GM21360 (cell line): ENCODE measurements at regions not wholly inside any gene's neighbourhood (a gene's known extent, or its start where the extent isn't known, plus 50 kb on each side); places are given as distances from the start of the nearest gene placed in this dataset.

ENCODE experiments used
- ATAC-seq: cut with Tn5 transposase; IDR thresholded peaks from one replicate; pipeline ENCODE4 v1.9.1; 2021; ENCODE audit warnings: mild to moderate bottlenecking, moderate library complexity; ENCODE audit not compliant: unreplicated experiment

DNA sequence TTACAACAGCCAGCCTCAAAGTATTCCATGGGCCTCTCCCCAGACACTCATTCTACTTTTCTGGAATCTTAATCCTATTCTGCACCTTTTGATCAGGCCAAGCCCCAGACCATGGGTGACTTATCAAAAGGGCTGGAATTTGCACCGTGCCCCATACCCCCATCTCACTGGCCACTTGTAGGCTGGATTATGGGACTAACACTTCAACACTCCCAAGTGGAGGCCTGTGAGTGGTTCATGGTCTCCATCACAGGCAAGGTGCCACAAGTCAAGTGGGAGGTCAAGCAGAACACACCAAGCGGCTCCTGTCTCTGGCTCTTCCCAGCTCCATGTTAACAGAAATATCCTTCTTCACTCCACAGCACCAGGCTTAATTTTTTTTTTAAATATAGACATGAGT is 212.3 kb upstream of the HEY2 start:
- no peak for ATAC-seq

DNA sequence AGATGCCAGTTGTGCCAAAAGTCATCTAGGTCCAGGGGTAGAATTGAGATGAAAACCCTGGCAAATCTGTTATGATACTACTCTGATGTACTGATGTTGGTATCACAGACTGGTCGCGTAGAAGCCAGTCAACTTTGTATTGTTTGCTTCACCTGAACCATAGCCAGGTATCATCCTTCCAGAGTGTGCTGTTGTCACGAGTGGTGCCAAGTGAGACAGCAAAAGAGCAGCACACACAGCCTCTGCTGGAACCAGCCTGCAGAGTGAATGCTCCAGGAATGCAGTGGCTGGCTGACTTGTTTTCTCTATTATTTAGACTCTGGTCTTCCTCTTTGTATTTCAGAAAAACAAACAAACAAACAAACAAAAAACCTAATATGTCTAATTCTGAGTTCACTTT is 209.5 kb upstream of the HEY2 start:
- ATAC-seq: no peak

DNA sequence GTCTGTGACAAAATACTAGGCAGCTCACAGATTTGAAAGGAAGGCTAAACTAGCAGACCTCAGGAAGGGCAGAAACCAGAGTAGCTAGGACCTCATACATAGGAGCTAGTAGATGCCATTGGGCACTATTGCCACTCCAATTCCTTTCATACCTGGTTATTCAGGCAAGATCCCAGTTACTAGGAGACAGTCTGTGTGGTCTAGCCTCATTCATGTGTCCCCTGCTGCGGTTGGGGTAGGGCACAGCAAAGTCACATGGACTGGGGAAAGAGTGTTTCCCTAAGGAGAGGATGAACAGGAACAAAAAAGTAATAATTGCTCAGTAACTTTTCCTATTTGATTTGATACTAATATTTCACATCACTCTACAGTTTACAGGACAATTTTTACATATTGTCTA is 204.6 kb upstream of the HEY2 start:
- ATAC-seq: no peak

DNA sequence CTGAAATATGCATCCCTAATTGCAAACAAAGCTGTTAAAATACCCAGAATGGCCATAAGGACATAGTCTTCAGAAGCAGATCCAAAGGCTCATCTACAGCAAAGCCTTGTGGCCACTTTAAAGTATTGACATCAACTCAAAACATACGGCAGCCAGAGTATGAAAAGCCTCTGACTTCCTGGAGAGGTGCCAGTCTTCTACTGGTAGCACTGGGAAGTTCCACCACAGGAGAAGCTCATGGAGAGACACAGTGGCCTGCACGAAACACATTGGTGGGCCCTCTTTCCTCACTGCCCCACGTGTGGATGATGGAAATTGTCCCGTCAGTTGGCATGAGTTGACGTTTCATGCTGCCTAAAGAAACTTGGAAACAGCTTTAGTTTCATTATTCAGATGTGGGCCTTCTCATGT is 202.6 kb upstream of the HEY2 start:
- ATAC-seq: no peak

DNA sequence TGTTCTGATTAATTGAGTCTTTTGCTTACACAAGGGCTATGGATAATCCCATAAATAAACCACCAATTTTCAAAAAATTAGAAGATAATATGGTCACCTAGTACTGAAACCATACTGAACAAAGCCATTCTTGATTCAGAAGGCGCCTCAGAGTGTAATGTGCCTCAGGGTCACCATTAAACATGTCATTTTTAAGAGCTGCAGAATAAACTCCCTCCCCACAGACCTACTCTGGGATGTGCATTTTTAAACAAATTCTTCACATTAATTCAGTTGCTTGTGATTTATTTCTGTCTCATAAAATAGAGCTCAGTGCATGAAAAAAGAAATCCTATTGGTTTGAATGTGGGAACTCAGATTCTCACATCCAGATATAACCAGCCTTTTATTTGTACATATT is 202.1 kb upstream of the HEY2 start:
- no peak for ATAC-seq

DNA sequence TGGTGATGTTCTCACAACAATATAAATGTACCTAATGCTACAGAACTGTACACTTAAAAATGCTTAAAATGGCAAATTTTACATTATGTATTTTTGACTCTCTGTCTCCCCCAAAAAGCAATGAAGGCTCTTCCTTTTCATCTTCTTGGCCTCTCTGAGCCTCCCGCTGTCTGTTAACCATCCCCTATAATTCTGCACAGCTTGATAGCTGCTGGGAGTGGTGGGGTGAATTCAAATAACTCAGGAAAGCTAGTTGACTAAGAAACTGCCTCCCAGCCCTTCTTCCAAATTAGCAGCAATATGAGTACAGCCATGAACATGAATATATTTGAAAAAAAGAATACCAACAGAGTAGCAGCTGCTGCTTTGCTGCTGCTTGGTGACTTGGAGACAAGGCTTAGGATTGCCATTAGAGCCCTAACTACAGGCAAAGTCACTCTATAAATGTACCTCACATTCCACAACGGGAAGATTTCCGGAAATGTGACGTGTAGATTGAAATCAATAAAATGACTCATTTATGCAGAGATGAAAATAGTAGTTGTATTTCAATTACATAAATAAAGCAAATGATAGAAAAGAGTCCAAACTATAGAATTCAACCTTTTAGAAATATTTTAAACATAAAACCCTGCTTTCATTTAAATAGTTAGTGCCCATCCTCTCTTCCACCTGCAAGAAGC is 200.1 kb upstream of the HEY2 start:
- no peak for ATAC-seq

DNA sequence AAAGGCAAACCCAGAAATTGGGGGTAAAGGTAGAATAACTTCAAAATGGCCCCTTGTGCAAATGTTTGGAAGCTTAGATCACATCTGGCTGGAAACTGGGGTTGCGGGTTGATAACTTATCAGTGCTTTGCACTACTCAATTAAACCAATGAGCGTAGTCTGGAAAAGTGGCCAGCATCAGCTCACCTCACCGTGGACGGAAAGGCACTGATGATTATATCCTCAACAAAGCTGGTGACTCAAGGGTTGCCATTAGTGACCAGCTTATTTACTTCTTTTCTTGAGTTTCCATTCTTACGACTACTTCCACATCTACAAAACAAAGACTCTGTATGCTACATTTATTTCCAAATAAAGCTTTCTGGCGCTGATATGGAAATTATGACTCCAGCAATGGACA is 198.5 kb upstream of the HEY2 start:
- no peak for ATAC-seq

DNA sequence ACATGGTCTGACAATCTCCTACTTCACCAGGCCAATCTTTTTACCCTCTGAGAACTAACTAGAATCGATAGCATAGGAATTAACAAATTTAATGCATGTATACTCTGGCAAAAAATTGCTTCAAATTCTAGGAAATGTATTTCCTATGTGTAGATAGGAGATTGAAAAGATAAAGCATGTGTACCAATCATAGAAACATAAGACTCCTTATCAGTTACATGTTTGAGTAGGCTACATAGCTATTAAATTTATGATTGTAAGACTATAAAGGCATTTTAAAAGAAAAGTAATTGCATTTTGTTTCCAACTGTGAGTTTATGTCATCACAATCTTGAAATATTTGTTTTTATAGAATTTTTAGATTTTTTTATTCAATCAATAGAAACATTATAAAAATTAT is 196.6 kb upstream of the HEY2 start:
- ATAC-seq: no peak

DNA sequence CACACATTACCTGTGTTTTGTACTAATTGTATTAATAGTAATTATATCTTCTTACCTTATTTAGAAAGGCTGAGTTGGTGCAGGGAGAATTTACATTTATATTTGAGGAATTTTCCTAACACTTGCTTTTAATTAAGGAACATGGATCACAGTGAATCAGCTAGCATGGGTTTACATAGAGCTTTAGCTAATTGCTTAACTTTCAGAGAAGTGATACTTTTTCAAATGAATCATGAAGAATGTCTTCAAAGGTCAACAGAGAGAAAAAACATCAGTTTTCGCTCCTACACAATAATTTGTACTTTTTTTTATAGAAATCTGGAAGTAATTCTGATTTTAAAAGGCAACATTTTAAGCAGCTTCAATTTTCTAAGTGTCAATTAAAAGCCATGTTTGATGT is 195.0 kb upstream of the HEY2 start:
- ATAC-seq: no peak

DNA sequence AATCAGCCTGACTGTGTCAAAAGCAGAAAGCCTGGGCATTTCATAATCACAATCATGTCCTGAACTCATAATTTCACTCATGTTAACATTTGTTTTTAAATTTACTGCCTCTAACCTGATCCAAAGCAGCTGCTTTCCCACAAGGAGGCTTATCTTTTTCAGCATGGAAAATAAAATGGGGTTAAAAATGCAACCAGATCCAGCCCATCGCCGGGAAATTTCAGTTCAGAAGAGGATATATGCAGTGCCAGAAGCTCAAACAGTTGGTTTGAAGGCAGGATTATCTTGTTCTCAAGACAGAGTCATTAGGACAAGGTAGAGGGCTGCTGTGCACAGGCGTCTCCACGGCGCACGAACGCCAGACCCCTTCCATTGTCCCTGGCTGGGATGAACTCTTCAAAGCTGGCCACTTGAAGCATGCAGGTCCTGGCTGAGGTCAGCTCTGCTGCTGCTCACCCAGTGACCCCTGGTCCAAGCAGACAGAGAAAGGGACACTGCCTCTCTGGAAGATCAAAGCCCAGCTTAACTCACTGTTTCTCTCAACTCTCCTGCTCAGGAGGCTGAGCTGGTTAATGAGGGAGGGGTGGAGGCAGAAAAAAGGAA is 191.1 kb upstream of the HEY2 start:
- ATAC-seq: no peak

DNA sequence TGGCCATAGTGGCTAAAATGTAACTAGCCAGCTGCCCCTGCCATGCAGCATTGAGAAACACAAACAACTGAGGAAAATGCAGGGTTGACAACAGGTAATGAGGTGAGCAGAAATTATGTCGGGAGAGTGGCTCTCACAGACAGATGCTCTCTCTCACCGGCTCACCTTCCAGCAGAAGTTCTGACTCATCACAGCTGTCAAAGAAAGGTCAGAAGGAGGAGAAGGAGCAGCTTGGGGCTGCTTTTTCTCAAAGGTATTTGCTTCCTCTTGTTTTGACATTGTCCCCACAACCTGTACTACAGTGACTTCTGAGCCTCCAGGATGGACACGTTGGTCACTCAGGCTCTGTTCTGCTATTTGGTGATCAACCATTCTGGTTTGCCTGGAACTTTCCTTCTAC is 190.5 kb upstream of the HEY2 start:
- ATAC-seq: no peak

DNA sequence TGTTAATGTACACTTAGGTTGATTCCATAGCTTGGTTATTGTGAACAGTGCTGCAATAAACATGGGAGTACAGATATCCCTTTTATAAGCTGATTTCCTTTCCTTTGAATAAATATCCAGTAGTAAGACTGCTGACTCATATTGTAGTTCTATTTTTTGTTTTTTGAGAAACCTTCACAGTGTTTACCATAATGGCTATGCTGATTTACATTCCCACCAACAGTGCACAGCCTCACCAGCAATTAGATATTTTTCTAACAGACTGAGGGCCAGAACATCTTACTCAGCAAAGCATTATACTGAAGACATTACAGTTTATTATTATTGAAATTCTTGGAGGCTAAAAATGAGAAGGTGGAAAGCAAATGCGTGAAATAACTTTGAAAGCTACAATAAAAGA is 187.3 kb upstream of the HEY2 start:
- no peak for ATAC-seq

DNA sequence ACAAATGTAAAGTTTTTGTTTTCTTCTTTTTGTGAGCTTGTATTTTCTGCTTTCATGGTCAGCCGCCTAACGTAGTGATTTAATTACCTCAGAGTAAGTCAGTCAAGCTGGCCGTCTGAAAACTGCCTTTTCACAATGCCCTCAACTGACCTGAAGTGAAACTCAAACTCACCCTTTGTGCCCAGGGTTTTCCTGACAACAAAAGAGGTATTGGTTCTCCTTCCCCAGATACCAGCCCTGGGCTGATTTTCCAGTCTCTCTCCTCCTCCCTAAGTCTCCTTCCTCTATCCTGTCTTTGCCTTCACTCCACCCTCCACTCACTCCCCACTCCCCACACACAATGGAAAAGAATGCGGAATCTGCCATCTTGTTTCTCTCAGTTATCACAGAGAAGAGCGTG is 184.5 kb upstream of the HEY2 start:
- ATAC-seq: no peak

DNA sequence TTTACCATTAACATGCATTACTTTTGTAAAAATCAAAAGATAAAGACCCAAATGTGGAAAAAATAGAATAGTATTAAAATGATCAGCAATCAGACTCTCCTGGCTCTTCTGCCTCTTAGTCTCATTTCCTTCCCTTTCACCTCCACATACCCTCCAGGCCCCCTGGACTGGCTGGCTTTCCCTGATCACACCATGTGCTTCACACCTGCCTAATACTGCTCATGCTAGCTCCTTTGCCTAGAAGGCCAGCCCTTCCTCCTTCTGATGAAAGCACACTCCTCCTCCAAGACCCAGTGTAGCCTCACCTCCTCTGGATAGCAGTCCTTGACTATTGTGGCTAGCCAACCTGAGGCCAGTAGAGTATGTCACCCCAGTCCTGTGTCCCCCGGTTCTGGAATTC is 182.0 kb upstream of the HEY2 start:
- ATAC-seq: no peak

DNA sequence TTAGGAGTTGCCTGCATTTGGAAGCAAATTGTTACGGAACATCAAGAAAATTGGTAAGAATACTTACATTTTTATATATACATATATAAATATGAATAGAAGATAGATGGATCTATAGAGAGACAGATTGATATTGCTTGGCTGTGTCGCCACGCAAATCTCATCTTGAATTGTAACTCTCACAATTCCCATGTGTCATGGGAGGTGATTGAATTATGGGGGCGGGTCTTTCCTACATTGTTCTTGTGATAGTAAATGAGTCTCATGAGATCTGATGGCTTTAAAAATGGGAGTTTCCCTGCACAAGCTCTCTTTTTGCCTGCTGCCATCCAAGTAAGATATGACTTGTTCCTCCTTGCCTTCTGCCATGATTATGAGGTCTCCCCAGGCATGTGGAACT is 180.8 kb upstream of the HEY2 start:
- no peak for ATAC-seq

DNA sequence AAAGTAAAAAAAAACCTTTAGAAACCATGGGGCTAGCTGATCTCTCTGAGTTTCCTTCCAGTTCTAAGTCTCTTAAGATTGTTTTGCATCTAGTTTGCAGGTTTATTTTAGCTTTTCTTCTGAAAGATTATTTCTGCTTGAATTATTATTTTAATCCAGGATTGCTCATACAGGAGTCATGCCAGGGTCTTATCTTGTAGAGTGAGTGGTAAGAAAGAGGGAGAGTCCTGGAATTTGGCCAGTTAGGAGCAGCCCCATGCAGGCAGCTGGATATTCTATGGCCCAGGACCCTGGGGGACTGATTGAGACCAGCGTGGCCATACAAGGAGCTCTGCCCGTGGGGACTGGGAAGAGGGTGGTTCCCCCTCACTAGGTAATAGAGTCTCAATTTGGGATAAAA is 178.9 kb upstream of the HEY2 start:
- ATAC-seq: no peak

DNA sequence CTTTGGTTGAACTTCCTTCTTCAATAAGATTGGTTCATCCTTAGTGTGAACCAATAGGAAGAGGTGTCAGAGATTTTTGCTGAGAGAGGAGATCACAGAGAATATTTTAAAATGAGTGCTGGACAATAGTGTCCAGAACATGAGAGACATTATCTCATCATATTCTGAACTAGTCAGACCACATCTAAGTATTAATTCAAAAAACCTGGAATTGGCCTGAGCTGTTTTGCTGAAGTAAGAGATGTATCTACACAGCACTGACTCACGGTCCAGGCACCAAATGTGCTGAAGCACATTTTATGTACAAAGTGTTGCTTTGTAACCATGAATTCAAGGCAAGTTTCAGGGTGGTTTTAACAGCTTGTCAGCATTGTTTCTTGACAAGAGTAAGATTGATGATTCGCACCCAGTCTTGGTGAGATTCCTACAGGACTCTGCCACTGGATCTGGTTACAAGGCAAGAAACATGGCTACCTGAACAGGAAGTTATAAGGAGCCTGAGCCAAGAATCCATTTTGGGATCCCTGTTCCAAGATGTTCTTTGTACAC is 178.2 kb upstream of the HEY2 start:
- ATAC-seq: no peak

DNA sequence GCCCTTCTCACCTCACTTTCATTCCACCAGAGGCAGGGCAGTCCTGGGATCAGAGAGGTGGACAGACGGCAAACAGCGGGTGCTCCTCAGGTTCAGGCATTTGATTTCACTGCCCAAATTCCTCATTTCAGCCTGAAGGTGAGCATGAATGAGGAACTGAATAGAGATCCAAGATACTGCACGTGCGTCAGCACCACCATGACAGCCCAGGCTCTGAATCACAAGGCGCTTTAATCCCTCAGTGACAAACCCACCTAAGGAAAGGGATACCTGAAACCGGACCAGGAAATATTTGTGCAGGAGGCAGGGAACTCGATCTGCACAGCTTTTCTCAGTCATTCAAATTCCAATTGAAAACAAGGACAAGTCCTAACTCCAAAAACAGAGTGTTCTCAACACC is 174.8 kb upstream of the HEY2 start:
- no peak for ATAC-seq

DNA sequence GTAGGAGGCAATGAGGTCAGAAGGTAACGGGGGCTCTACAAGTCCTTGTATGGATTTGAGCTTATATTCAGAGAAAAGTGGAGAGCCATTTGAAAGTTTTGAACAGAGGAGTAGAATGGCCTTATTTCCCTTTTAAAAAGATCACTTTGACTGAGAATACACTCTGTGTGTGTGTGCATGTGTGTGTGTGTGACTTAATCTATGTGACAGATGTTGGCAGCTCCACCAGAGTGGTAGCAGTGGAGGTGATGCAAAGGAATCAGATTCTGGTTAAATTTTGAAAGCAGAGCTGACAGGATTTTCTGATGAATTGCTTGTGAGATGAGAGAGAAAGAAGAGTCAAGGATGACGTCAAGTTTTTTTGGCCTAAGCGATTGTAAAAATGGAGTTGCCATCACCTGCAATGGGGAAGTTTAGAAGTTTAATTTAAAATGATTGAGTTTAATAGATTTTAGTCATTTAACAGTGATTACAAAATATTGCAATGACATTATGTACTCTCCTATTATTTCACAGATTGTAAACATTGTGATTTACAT is 172.2 kb upstream of the HEY2 start:
- no peak for ATAC-seq

DNA sequence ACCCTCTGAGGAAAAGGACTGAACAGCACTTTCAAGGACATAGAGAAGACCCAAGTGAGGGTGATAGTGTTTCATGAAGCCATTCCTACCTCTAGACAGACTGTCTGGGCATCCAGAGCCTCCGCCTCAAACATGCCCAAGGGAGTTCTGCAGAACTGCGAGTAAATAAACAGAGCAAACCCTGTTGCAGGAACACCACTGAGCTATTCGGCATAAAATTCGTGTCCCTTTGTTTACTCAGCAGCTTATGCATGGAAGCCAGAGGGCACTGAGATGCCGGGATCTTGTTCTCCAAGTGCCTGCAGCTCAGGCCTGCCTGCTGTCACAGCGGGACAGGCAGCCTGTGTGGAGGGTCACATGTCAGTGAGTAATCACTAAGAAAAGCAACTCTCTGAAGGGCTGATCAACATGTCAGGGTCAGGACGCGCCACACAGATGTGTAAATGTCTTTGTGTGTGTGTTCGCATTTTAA is 164.9 kb upstream of the HEY2 start:
- ATAC-seq: no peak

DNA sequence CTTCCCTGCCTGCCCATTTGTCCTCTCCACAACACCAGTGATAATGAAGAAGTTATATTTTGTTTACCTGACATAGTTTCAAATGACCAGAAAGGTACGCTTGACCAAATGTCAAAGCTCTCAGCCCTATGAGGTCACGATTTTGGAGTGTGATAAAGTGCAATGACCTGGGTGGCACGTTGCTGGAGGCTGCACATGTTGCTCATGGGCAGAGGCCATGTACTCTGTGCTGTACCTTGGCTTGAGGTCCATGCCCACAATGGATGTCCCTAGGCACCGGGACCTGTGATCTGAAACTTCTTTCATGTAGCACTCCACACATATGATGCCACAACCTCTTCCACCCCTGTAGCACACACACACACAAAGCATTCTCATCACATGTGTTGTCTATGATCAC is 164.0 kb upstream of the HEY2 start:
- ATAC-seq: no peak

DNA sequence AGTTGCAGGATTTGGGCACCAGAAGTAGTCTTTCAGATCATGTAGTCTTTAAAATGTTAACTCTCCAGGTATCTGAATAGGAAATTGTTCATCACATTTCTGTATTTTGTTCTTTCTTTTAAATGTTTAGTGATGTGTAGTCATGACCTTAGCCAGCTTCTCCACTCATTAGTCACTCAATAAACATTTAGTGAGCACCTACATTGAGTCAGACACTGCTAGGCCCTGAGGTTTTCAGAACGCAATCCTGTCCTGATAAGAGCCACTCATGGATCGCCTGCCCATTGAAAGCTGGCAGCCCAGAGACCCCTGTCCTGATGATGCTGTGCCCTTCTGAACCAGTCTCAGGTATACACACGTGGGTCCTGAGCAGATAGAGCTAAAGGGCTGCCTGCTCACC is 163.4 kb upstream of the HEY2 start:
- no peak for ATAC-seq

DNA sequence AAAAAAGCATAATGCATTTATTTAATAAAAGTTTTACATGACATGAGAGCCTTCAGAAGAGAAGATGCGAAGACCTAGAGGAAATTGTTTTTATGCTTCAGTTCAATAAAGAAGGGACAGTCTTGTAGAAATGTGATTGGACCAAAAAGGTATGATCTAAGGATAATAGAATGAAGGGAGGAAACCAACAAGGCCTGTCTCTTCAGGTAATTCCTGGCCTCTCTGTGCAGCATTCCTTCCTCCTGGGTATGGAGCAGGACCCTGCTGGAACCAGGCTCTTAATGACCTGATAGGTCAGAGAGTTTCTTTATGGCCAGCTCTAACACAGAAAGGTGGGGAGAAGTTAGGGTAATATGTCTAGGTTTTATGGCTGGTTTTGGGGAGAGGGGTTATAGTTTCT is 162.8 kb upstream of the HEY2 start:
- no peak for ATAC-seq
